Endothelial cell of umbilical vein (primary cell): ENCODE measurements at regions not wholly inside any gene's neighbourhood (a gene's known extent, or its start where the extent isn't known, plus 50 kb on each side); places are given as distances from the start of the nearest gene placed in this dataset.

Experiments
- BruUV-seq: library from RNA; stranded (reverse); fragments of 400-500 nt; replicated peaks from 2 replicates; lab custom pipeline; 2021; lab: Mats Ljungman, UMichigan
- CTCF ChIA-PET: fragments of 300-600, 350-600 bp; sonication (Branson Sonifier 250); formaldehyde crosslinking; loops from one replicate; lab custom pipeline; 2021; ENCODE audit warnings: antibody characterized with exemption, inconsistent platforms; lab: Charles Lee
- POLR2A ChIA-PET: fragments of 300-600, 350-600 bp; sonication (Branson Sonifier 250); formaldehyde crosslinking; loops from one replicate; lab custom pipeline; 2021; ENCODE audit warnings: antibody characterized with exemption, inconsistent platforms; lab: Charles Lee
- DNase-seq: peaks from one replicate; pipeline ENCODE4 v3.0.0-alpha.2; 2011; ENCODE audit warnings: low read depth, low spot score
- FAIRE-seq: peaks from 2 replicates; lab custom pipeline; 2011; peaks lifted over from hg19 to GRCh38; lab: Jason Lieb, UNC
- H2AFZ ChIP-seq: 2 replicates; pipeline ENCODE4 v1.6.0; 2012; ENCODE audit warnings: low read depth, low read length, control low read depth, inconsistent platforms
- H3K27ac ChIP-seq: 2 replicates; pipeline ENCODE4 v1.5.1; 2011; ENCODE audit warnings: low read depth, mild to moderate bottlenecking, control low read depth, low read length, moderate library complexity; ENCODE audit not compliant: insufficient read depth
- H3K27me3 ChIP-seq, 2 experiments: 2 replicates each; pipeline versions ENCODE4 v1.6.0 to v1.6.1; 2011; ENCODE audit warnings: low read length in 2 of 2, mixed read lengths in 1 of 2; ENCODE audit not compliant: control insufficient read depth in 2 of 2, insufficient read depth in 2 of 2
- H3K36me3 ChIP-seq, 2 experiments: 2 replicates in 1 of 2; 3 replicates in 1 of 2; pipeline ENCODE4 v1.5.1; 2011; ENCODE audit warnings: low read length in 2 of 2, mild to moderate bottlenecking in 1 of 2, moderate library complexity in 1 of 2; ENCODE audit not compliant: control insufficient read depth in 2 of 2, insufficient read depth in 2 of 2; ENCODE audit errors: extremely low read depth in 1 of 2
- H3K4me1 ChIP-seq: 3 replicates; pipeline ENCODE4 v1.5.1; 2011; ENCODE audit warnings: mild to moderate bottlenecking, low read length; ENCODE audit not compliant: control insufficient read depth, insufficient read depth; ENCODE audit errors: extremely low read depth
- H3K4me2 ChIP-seq: 2 replicates; pipeline ENCODE4 v1.6.1; 2011; ENCODE audit warnings: low read length, control low read depth, mixed read lengths; ENCODE audit not compliant: insufficient read depth
- H3K4me3 ChIP-seq, 3 experiments: fragments of 200-600 bp in 1 of 3; sonication (generic), shearing (Covaris generic) in 1 of 3; replicated peaks in 1 of 3; 2 replicates each; pipeline ENCODE4 v1.5.1; 2011 to 2016; ENCODE audit warnings: control low read depth in 3 of 3, low read length in 3 of 3, mild to moderate bottlenecking in 2 of 3, inconsistent platforms in 1 of 3, low read depth in 1 of 3, moderate library complexity in 1 of 3; ENCODE audit not compliant: insufficient read depth in 1 of 3
- H3K79me2 ChIP-seq: 2 replicates; pipeline ENCODE4 v1.6.0; 2012; ENCODE audit warnings: low read length, inconsistent platforms; ENCODE audit not compliant: control insufficient read depth, insufficient read depth
- H3K9ac ChIP-seq: replicated peaks from 2 replicates; pipeline ENCODE3; 2011; ENCODE audit warnings: low read length, control low read depth; ENCODE audit not compliant: insufficient read depth; ENCODE audit errors: extremely low read depth
- H3K9me1 ChIP-seq: replicated peaks from 3 replicates; pipeline ENCODE4 v1.6.0; 2011; ENCODE audit warnings: mild to moderate bottlenecking, low read length; ENCODE audit not compliant: control insufficient read depth, insufficient read depth; ENCODE audit errors: extremely low read depth
- H3K9me3 ChIP-seq: replicated peaks from 2 replicates; pipeline ENCODE4 v1.5.1; 2012; ENCODE audit warnings: low read length, inconsistent platforms; ENCODE audit not compliant: control insufficient read depth, insufficient read depth
- H4K20me1 ChIP-seq: replicated peaks from 2 replicates; pipeline ENCODE3; 2011; ENCODE audit warnings: mild to moderate bottlenecking, low read length; ENCODE audit not compliant: control insufficient read depth, insufficient read depth; ENCODE audit errors: extremely low read depth
- CTCF ChIP-seq, 2 donors: IDR thresholded peaks; 1 replicate in 1 of 2; 2 replicates in 1 of 2; pipeline ENCODE4 v1.5.1; 2011; ENCODE audit warnings: low read length in 2 of 2, mild to moderate bottlenecking in 2 of 2, moderate library complexity in 2 of 2, control low read depth in 1 of 2, inconsistent platforms in 1 of 2, low read depth in 1 of 2; ENCODE audit not compliant: insufficient read depth in 1 of 2; ENCODE audit errors: extremely low read depth in 1 of 2
- EZH2 ChIP-seq: IDR thresholded peaks from 2 replicates; pipeline ENCODE4 v1.6.1; 2012; ENCODE audit warnings: borderline replicate concordance, low read depth, mild to moderate bottlenecking, moderate library complexity, low read length, inconsistent platforms; ENCODE audit not compliant: severe bottlenecking
- FOS ChIP-seq: IDR thresholded peaks from 2 replicates; pipeline ENCODE4 v1.6.1; 2011; ENCODE audit warnings: mild to moderate bottlenecking, low read length, moderate library complexity, borderline replicate concordance; ENCODE audit not compliant: insufficient read depth
- GATA2 ChIP-seq: IDR thresholded peaks from 2 replicates; pipeline ENCODE4 v1.7.0; 2011; ENCODE audit warnings: low read depth, mild to moderate bottlenecking, moderate library complexity, mixed read lengths, low read length; ENCODE audit not compliant: insufficient read length, insufficient read depth
- JUN ChIP-seq: IDR thresholded peaks from 2 replicates; pipeline ENCODE4 v1.6.1; 2011; ENCODE audit warnings: borderline replicate concordance, low read depth; ENCODE audit not compliant: insufficient read length, insufficient read depth
- MAX ChIP-seq: IDR thresholded peaks from 2 replicates; pipeline ENCODE4 v1.6.1; 2011; ENCODE audit not compliant: insufficient read depth, insufficient read length
- MYC ChIP-seq: IDR thresholded peaks from one replicate; pipeline ENCODE4 v1.6.1; 2011; ENCODE audit warnings: mild to moderate bottlenecking, low read depth, low read length
- POLR2A ChIP-seq: IDR thresholded peaks from 2 replicates; pipeline ENCODE4 v1.6.1; 2012; ENCODE audit warnings: low read depth, mild to moderate bottlenecking, control low read depth, low read length
- POLR2AphosphoS5 ChIP-seq: IDR thresholded peaks from 2 replicates; pipeline ENCODE4 v1.6.1; 2012; ENCODE audit warnings: low read depth, mild to moderate bottlenecking, control low read depth, low read length, moderate library complexity; ENCODE audit not compliant: insufficient read depth
- dilution Hi-C: fragments of 300-500 bp; cut with MboI; formaldehyde crosslinking; loops from one replicate; pipeline ENCODE4 v1.15.0; 2019; ENCODE audit warnings: low sequenced_read_pairs; ENCODE audit not compliant: extremely low pct_ligation_motif_present
- intact Hi-C: fragments of 100-400 bp; cut with micrococcal nuclease; formaldehyde crosslinking; loops from one replicate; pipeline ENCODE4 v1.10.0; 2022

GRCh38 chr16:85281181-85281580 lies 168.9 kb upstream of the CIBAR2 start:
- Histone ChIP-seq H3K79me2 (no peaks in the 10 kb centered on the region), H2AFZ (no peak overlapping the region), H4K20me1 (no peaks in the 10 kb centered on the region), H3K36me3 (no peaks in the 10 kb centered on the region), H3K27ac (no peak overlapping the region), H3K9ac (no peak overlapping the region), H3K4me3 (no peak overlapping the region), H3K4me1 (no peaks in the 10 kb centered on the region), H3K4me2 (no peak overlapping the region), H3K9me1 (no peaks in the 10 kb centered on the region), H3K27me3 (no peaks in the 10 kb centered on the region), H3K9me3 (no peaks in the 10 kb centered on the region)
- POLR2A ChIA-PET: no interaction called here
- DNase-seq (no peak), FAIRE-seq (no peak)
- no TSS peak for BruUV-seq
- intact Hi-C loops: no loop called here
- dilution Hi-C loops: no loop called here
- CTCF ChIA-PET: interaction anchor here (0.7 to 1.2 kb wide), 3 partner anchors 28 to 169 kb away, joined by 3 read pairs; partner anchors contain the start of gene CIBAR2
- TF ChIP-seq FOS: no peak
- TF ChIP-seq MYC: no peak
- no peak for TF ChIP-seq POLR2AphosphoS5
- TF ChIP-seq GATA2: no peak

- no peak overlapping the region for H3K27ac ChIP-seq
- H4K20me1 ChIP-seq: no peaks in the 10 kb centered on the region
- no peaks in the 10 kb centered on the region for H3K79me2 ChIP-seq
- H3K4me2 ChIP-seq: no peak overlapping the region
- BruUV-seq: no TSS peak
- POLR2A ChIA-PET: no interaction called here
- no peak for DNase-seq
- no peak overlapping the region for H2AFZ ChIP-seq
- CTCF ChIA-PET: no interaction called here
- no peaks in the 10 kb centered on the region for H3K36me3 ChIP-seq
- dilution Hi-C loops: no loop called here
- H3K4me3 ChIP-seq: no peak overlapping the region
- no peak for FAIRE-seq
- H3K9ac ChIP-seq: no peak overlapping the region
- intact Hi-C loops: no loop called here
- H3K4me1 ChIP-seq: no peaks in the 10 kb centered on the region
- no peaks in the 10 kb centered on the region for H3K9me3 ChIP-seq
- no peaks in the 10 kb centered on the region for H3K9me1 ChIP-seq
- H3K27me3 ChIP-seq: no peaks in the 10 kb centered on the region
- TF ChIP-seq MAX (no peak), POLR2AphosphoS5 (no peak), JUN (no peak), POLR2A (no peak), GATA2 (no peak), FOS (no peak), CTCF (IDR thresholded peaks at IDR 0.05; ENCODE audit: extremely low read depth in 1 of 2, insufficient read depth in 1 of 2, low read depth in 1 of 2, low read length in 2 of 2) (no peak), MYC (no peak), EZH2 (no peak)
These were observed 170.6 kb upstream of the CIBAR2 start for GRCh38 chr16:85282842-85283241.
